H1 (cell line): ENCODE measurements at regions not wholly inside any gene's neighbourhood (a gene's known extent, or its start where the extent isn't known, plus 50 kb on each side); places are given as distances from the start of the nearest gene placed in this dataset.

ENCODE experiments used
- CTCF ChIA-PET: fragments of 300-600 bp; sonication (Branson Sonifier 250); formaldehyde crosslinking; loops from one replicate; lab custom pipeline; 2021; ENCODE audit not compliant: partially characterized antibody; lab: Charles Lee
- POLR2A ChIA-PET: fragments of 300-600 bp; sonication (Branson Sonifier 250); formaldehyde crosslinking; loops from one replicate; lab custom pipeline; 2021; ENCODE audit warnings: inconsistent platforms; ENCODE audit not compliant: partially characterized antibody; lab: Charles Lee
- DNase-seq, 2 experiments: peaks; one replicate each; pipeline versions ENCODE4 v3.0.0 to v3.0.0-alpha.2; 2010 to 2022; ENCODE audit warnings: low spot score in 2 of 2, low read depth in 1 of 2, mixed read lengths in 1 of 2
- FAIRE-seq: peaks from 2 replicates; lab custom pipeline; 2011; peaks lifted over from hg19 to GRCh38; lab: Jason Lieb, UNC
- H2AFZ ChIP-seq: 2 replicates; pipeline ENCODE4 v1.8.1; 2012; ENCODE audit warnings: low read length, inconsistent platforms
- H2AK5ac ChIP-seq: 2 replicates; pipeline ENCODE4 v1.6.1; 2013; ENCODE audit warnings: low read depth, low read length
- H2BK120ac ChIP-seq: replicated peaks from 2 replicates; pipeline ENCODE3; 2013; ENCODE audit warnings: low read depth, low read length, inconsistent platforms
- H2BK12ac ChIP-seq: 2 replicates; pipeline ENCODE4 v1.6.1; 2013; ENCODE audit warnings: low read depth, low read length
- H2BK15ac ChIP-seq: 2 replicates; pipeline ENCODE4 v1.6.1; 2013; ENCODE audit warnings: low read length
- H2BK20ac ChIP-seq: 2 replicates; pipeline ENCODE4 v1.6.1; 2013; ENCODE audit warnings: low read length
- H2BK5ac ChIP-seq: 2 replicates; pipeline ENCODE4 v1.6.1; 2013; ENCODE audit warnings: low read depth, low read length
- H3K14ac ChIP-seq: 2 replicates; pipeline ENCODE4 v1.6.1; 2013; ENCODE audit warnings: inconsistent platforms; ENCODE audit not compliant: insufficient read length
- H3K18ac ChIP-seq: 2 replicates; pipeline ENCODE4 v1.6.1; 2013; ENCODE audit warnings: low read length; ENCODE audit errors: extremely low read depth
- H3K23ac ChIP-seq: 2 replicates; pipeline ENCODE4 v1.6.1; 2013; ENCODE audit warnings: inconsistent platforms; ENCODE audit not compliant: insufficient read length
- H3K23me2 ChIP-seq: 2 replicates; pipeline ENCODE4 v1.6.1; 2013; ENCODE audit warnings: low read depth, low read length
- H3K27ac ChIP-seq: 2 replicates; pipeline ENCODE4 v1.6.1; 2011; ENCODE audit warnings: low read depth, low read length, inconsistent platforms
- H3K27me3 ChIP-seq, 4 experiments: replicated peaks in 1 of 4; 1 replicate in 1 of 4; 2 replicates in 3 of 4; pipeline versions ENCODE4 v1.6.1 to v1.8.1; 2011 to 2013; ENCODE audit warnings: low read length in 3 of 4, mild to moderate bottlenecking in 3 of 4, inconsistent platforms in 2 of 4, mixed read lengths in 2 of 4, moderate library complexity in 1 of 4; ENCODE audit not compliant: control insufficient read depth in 3 of 4, insufficient read depth in 3 of 4; ENCODE audit errors: extremely low read depth in 1 of 4
- H3K36me3 ChIP-seq, 4 experiments: 2 replicates each; pipeline versions ENCODE4 v1.6.1 to v1.8.1; 2011 to 2013; ENCODE audit warnings: mild to moderate bottlenecking in 4 of 4, low read length in 3 of 4, moderate library complexity in 2 of 4, control low read depth in 1 of 4, inconsistent platforms in 1 of 4; ENCODE audit not compliant: insufficient read depth in 4 of 4, control insufficient read depth in 2 of 4
- H3K4ac ChIP-seq: replicated peaks from 2 replicates; pipeline ENCODE3; 2013; ENCODE audit warnings: low read length, low read depth, mixed read lengths, inconsistent platforms; ENCODE audit not compliant: insufficient read length
- H3K4me1 ChIP-seq, 4 experiments: replicated peaks in 1 of 4; 1 replicate in 1 of 4; 2 replicates in 3 of 4; pipeline versions ENCODE4 v1.6.1 to v1.8.1; 2011 to 2013; ENCODE audit warnings: low read length in 3 of 4, inconsistent platforms in 2 of 4, mixed read lengths in 1 of 4; ENCODE audit not compliant: insufficient read depth in 4 of 4, control insufficient read depth in 3 of 4
- H3K4me2 ChIP-seq, 2 experiments: 2 replicates each; pipeline versions ENCODE4 v1.6.1 to v1.8.1; 2011 to 2013; ENCODE audit warnings: low read depth in 2 of 2, low read length in 2 of 2, control low read depth in 1 of 2, inconsistent platforms in 1 of 2, mild to moderate bottlenecking in 1 of 2; ENCODE audit not compliant: insufficient read depth in 1 of 2
- H3K4me3 ChIP-seq, 4 experiments: fragments of 200-600, 300-600 bp in 1 of 4; sonication (generic), shearing (Covaris generic), sonication (Bioruptor Twin) in 1 of 4; 2 replicates each; pipeline versions ENCODE4 v1.5.1 to v1.8.1; 2011 to 2016; ENCODE audit warnings: low read length in 4 of 4, low read depth in 3 of 4, control low read depth in 2 of 4, inconsistent platforms in 2 of 4, mild to moderate bottlenecking in 2 of 4, mixed read lengths in 1 of 4, moderate library complexity in 1 of 4; ENCODE audit not compliant: insufficient read depth in 2 of 4; ENCODE audit errors: extremely low read depth in 1 of 4
- H3K56ac ChIP-seq: replicated peaks from 2 replicates; pipeline ENCODE3; 2013; ENCODE audit warnings: low read depth, mild to moderate bottlenecking, mixed read lengths, low read length, inconsistent platforms; ENCODE audit not compliant: insufficient read length
- H3K79me1 ChIP-seq: 2 replicates; pipeline ENCODE4 v1.6.1; 2013; ENCODE audit warnings: low read depth, low read length, control low read depth
- H3K79me2 ChIP-seq, 2 experiments: 2 replicates each; pipeline versions ENCODE4 v1.6.1 to v1.8.1; 2012 to 2013; ENCODE audit warnings: low read length in 2 of 2, mild to moderate bottlenecking in 2 of 2, inconsistent platforms in 1 of 2; ENCODE audit not compliant: insufficient read depth in 2 of 2, control insufficient read depth in 1 of 2
- H3K9ac ChIP-seq, 4 experiments: replicated peaks in 1 of 4; 1 replicate in 1 of 4; 2 replicates in 3 of 4; pipeline versions ENCODE4 v1.6.1 to v1.8.1; 2011 to 2013; ENCODE audit warnings: low read depth in 3 of 4, low read length in 3 of 4, control low read depth in 2 of 4, mild to moderate bottlenecking in 2 of 4, moderate library complexity in 2 of 4, inconsistent platforms in 1 of 4; ENCODE audit errors: extremely low read depth in 1 of 4
- H3K9me3 ChIP-seq, 2 experiments: 2 replicates each; pipeline versions ENCODE4 v1.6.1 to v1.8.1; 2012 to 2013; ENCODE audit warnings: mild to moderate bottlenecking in 2 of 2, moderate library complexity in 2 of 2, control low read depth in 1 of 2, inconsistent platforms in 1 of 2, low read depth in 1 of 2, low read length in 1 of 2, mixed read lengths in 1 of 2; ENCODE audit not compliant: insufficient read depth in 2 of 2
- H4K20me1 ChIP-seq, 2 experiments: replicated peaks in 1 of 2; 2 replicates each; pipeline versions ENCODE3 to v1.8.1; 2011 to 2013; ENCODE audit warnings: inconsistent platforms in 2 of 2, low read length in 2 of 2, mild to moderate bottlenecking in 1 of 2; ENCODE audit not compliant: insufficient read depth in 2 of 2, control insufficient read depth in 1 of 2
- H4K5ac ChIP-seq: 2 replicates; pipeline ENCODE4 v1.6.1; 2013; ENCODE audit warnings: low read length, low read depth, mixed read lengths, inconsistent platforms; ENCODE audit not compliant: insufficient read length
- H4K8ac ChIP-seq: 2 replicates; pipeline ENCODE4 v1.8.0; 2013; ENCODE audit warnings: mild to moderate bottlenecking, moderate library complexity, low read length, inconsistent platforms; ENCODE audit not compliant: insufficient read depth; ENCODE audit errors: extremely low read depth
- H4K91ac ChIP-seq: replicated peaks from 2 replicates; pipeline ENCODE3; 2013; ENCODE audit warnings: low read length, mixed read lengths, inconsistent platforms; ENCODE audit not compliant: insufficient read length
- MAX ChIP-seq: IDR thresholded peaks from 2 replicates; pipeline ENCODE4 v1.6.1; 2012; ENCODE audit warnings: inconsistent platforms
- NRF1 ChIP-seq: IDR thresholded peaks from 2 replicates; pipeline ENCODE4 v1.6.1; 2011; ENCODE audit warnings: mild to moderate bottlenecking, low read depth, low read length, improper control_type of control experiment
- RBBP5 ChIP-seq: IDR thresholded peaks from 2 replicates; pipeline ENCODE4 v1.7.1; 2012; ENCODE audit warnings: low read depth, mild to moderate bottlenecking, inconsistent platforms, low read length, moderate library complexity, borderline replicate concordance
- RFX5 ChIP-seq: IDR thresholded peaks from 2 replicates; pipeline ENCODE4 v1.6.1; 2011; ENCODE audit warnings: low read depth, low read length, improper control_type of control experiment, borderline replicate concordance
- RNF2 ChIP-seq: fragments of 200-900, 300-1000 bp; sonication (generic); IDR thresholded peaks from 2 replicates; pipeline ENCODE4 v1.7.1; 2016; ENCODE audit warnings: borderline replicate concordance, low read depth, mild to moderate bottlenecking, antibody characterized with exemption, low read length; ENCODE audit not compliant: poor library complexity, severe bottlenecking; ENCODE audit errors: missing control alignments
- TBP ChIP-seq: IDR thresholded peaks from 2 replicates; pipeline ENCODE4 v1.6.1; 2011; ENCODE audit warnings: low read depth, low read length, improper control_type of control experiment
- WGBS, 2 experiments: shearing (Covaris generic) in 1 of 2; methylation state at CpG; one replicate each; pipeline versions ENCODE4 v1.1.6 to v1.1.7; 2013 to 2015; ENCODE audit warnings: low lambda C conversion rate in 2 of 2, mixed read lengths in 2 of 2, inconsistent platforms in 1 of 2, low coverage in 1 of 2, missing lambda C conversion rate in 1 of 2; ENCODE audit not compliant: insufficient replicate concordance in 2 of 2, insufficient coverage in 1 of 2, insufficient read length in 1 of 2; ENCODE audit errors: extremely low coverage in 1 of 2, missing lambda C conversion rate in 1 of 2; 5-methylcytosine and 5-hydroxymethylcytosine counted together

DNA sequence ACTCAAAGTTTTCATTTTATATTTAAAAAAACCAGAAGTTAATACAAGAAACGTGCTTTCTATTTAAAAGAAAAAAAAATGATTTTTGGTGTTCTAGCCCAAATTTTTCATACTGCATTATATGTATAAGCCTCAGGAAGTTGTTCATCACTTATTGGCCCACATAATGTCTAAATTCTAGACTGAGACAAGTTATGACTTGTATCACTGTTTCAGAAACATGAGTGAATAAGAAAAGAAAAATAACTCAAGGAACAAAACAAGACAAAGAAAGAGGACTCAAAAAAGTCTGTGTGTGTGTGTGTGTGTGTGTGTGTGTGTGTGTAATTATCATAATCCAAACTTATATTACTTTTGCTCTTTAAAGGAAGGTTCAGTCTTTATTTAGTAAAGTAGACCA is 929.8 kb downstream of the GALC start:
- Histone ChIP-seq H2AK5ac (no peak overlapping the region), H2BK12ac (no peak overlapping the region), H2AFZ (no peak overlapping the region), H4K20me1 (no peaks in the 10 kb centered on the region), H2BK20ac (no peak overlapping the region), H3K27me3 (no peaks in the 10 kb centered on the region; a peak in 1 of 7 replicates), H3K9me3 (no peaks in the 10 kb centered on the region), H4K8ac (no peak overlapping the region), H3K14ac (no peak overlapping the region), H3K4me2 (no peak overlapping the region), H3K79me1 (no peaks in the 10 kb centered on the region), H3K4ac (no peak overlapping the region), H3K9ac (no peak overlapping the region), H3K27ac (no peak overlapping the region), H4K5ac (no peak overlapping the region), H3K23me2 (no peaks in the 10 kb centered on the region), H3K18ac (no peak overlapping the region), H2BK15ac (no peak overlapping the region), H3K56ac (no peak overlapping the region), H3K79me2 (no peaks in the 10 kb centered on the region), H2BK120ac (no peak overlapping the region), H3K4me1 (no peaks in the 10 kb centered on the region), H2BK5ac (no peak overlapping the region), H3K23ac (no peak overlapping the region), H3K36me3 (no peaks in the 10 kb centered on the region), H4K91ac (no peak overlapping the region), H3K4me3 (no peak overlapping the region)
- POLR2A ChIA-PET, result no interaction called here
- FAIRE-seq, result no peak
- DNase-seq, result no peak
- WGBS, 2 experiments, result 86% methylated on average over 1 of the region's 1 CpG; no CpG with 5 or more reads in 1 of the 2 experiments
- CTCF ChIA-PET, result interaction anchor here (0.5 to 2.2 kb wide), 3 partner anchors 14 to 1609 kb away, joined by 3 to 14 read pairs (median 4); no protein-coding TSS in a partner anchor
- TF ChIP-seq TBP, result no peak
- TF ChIP-seq RBBP5, result no peak
- no peak for TF ChIP-seq RFX5
- no peak for TF ChIP-seq RNF2
- TF ChIP-seq MAX, result no peak
- TF ChIP-seq NRF1, result no peak
